GM20431 (cell line): ENCODE measurements at regions not wholly inside any gene's neighbourhood (a gene's known extent, or its start where the extent isn't known, plus 50 kb on each side); places are given as distances from the start of the nearest gene placed in this dataset.
"Not testable (repeated sequence)": the region's sequence is repeated elsewhere in the genome, so short reads cannot be mapped to it uniquely, and the experiment has no call there.

ENCODE experiments used
- in situ Hi-C: fragments of 300-500 bp; cut with MseI, MboI; formaldehyde crosslinking; loops from one replicate; pipeline ENCODE4 v1.15.0; 2020; ENCODE audit warnings: low sequenced_read_pairs; ENCODE audit not compliant: unreplicated experiment

DNA sequence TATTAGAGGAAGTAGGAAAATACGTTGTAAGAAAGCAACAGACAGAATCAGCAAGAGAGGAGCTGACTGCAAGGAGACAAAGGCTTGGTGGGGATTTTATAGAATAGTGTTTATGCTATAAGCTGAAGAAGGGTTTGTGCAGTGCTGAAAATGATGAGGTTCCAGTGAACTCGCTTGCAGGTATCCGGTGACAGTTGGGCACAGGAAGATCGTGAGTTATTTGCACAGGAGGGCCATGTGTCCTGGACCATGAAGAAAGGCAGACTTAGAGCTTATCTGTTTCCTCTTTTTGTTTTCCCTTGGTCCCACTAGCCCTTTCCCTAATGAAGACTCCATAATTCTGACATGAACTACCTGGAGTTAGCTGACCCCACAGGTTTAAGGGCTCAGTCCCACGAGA lies 61.4 kb downstream of the NXNL2 start:
- in situ Hi-C loops = loop anchor here (10.0 to 25.0 kb wide), 2 partner anchors 408 to 634 kb away; partner anchors contain the start of gene CDK20

DNA sequence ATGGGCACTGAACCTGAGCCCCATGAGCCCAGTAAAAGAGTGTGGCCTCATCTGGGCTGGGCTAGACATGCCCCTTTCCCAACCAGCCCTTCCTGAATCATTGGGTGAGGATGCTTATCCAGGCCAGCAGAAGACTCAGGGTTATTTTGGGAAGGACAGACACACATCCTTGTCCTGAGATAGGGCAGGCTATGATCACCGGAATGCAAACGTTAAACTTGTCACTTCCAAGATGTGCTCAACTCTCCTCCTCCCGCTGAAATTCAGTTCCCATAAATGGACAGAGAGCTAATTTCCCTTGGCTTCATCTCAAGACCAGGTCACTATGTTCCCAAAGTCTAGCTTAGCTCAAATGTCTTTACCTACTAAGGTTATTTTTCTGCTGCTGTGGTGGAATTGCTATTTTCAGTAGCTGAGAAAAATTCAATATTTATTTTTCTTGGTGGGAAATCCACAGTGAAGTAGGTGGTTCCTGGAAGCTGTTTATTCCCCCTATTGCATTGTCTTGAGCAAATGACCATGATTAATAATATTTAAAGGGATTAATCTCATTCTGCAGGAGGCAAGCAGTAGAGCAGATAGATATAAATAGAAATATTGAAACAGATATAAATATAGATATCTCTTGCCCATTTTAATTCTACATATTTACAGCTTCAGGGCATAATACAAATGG lies 70.0 kb downstream of the NXNL2 start:
- in situ Hi-C loops = no loop called here

DNA sequence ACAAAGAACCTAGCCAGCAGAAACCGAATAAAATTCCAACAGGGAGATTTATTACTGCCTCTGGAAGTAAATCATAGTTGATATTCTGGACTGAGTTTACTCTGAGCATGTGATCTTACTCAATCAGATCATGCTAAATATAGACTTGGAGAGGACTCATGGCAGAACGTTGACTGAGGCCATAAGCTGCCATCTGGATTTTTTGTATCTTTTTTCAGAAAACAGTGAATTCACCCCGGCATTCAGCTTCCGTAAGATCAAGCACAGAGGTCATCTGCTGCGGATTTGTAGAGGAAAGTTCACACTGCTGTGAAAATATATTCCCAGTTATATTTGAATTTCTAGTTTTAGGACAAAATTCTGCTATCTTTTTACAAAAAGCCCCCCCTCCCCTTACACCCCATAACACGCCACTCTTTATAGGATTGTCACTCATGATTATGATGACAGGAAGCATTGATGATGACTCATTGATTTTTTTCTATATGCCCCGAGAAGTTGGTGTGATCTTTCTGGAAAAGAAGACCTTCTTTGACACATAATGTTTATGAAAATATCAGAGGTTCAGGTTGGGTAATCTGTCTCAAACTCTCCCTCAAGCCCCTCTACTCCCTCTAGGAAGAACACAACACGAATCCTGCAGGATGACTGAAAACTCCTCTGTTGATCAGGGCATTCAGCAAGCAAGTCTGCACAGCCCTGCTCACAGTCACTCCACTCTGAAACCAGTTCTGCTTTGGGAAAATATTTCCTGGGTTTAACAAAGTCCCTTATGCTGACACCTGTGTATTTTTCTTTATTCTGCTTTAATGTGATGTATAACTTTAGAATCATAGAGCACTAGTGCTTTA lies 70.8 kb downstream of the NXNL2 start:
- in situ Hi-C loops = no loop called here

DNA sequence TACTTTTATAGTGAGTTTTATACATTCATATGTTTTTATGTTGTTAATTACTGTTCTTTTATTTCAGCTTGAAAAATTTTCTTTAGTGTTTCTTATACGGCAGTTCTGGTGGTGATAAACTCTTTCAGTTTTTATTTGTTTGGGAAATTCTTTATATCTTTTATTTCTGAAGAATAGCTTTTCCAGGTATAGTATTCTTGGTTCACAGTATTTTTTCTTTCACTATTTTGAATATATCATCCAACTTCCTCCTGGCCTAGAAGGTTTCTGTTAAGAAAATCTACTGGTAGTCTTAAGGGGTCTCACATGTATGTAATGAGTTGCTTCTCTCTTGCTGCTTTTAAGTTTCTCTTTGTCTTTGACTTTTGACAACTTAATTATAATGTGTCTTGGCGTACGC lies 79.4 kb downstream of the NXNL2 start:
- in situ Hi-C loops = no loop called here

DNA sequence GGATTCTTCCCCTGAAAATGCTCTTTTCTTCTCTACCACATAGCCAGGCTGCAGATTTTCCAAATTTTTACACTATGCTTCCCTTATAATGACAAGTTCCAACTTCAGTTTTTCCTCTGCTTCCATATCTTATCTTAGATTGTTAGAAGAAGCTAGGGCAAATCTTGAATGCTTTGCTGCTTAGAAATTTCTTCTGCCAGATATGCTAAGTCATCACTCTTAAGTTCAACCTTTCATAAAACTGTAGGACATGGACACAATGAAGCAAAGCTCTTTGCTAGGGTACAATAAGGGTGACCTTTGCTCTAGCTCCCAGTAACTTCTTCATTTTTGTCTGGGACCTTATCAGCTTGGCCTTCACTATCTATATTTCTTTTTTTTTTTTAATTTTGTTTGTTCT lies 88.7 kb downstream of the NXNL2 start:
- in situ Hi-C loops = no loop called here

DNA sequence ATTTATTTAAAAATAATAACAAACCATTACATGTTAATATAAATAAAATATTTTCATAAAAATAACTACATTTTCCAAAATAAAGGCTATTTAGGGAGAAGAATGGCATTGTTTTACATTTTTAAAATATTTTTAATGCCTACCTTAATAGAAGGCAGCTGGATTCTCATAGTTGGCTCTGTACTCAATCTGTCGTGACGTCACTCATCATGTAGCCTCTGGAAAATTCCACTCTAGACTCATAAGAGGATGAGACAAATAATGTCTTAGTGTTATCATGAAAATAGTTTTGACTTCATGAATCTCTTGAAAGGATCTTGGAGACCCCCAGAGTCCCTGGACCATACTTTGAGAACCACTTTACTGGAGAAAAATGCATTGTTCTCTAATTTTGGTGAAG lies 93.1 kb downstream of the NXNL2 start:
- in situ Hi-C loops = no loop called here

DNA sequence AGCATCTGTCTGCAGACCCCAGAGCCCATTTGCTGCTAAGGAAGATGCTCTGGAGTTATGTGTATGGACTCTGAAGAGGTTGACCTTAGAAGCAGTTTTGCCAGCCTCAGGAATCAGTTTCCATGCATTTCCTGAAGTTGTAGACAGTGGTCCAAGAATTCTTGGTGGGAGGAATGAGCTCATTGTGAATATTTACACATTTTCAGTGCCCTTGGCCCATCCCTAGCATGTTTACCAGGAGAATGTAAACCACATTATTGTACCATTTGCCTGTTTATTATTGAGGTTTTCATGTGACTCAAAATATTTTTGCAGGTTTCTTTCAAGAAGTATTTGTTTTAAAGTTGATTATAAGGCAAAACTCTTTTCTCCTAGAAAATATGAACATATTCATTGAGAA lies 93.8 kb downstream of the NXNL2 start:
- in situ Hi-C loops = no loop called here

DNA sequence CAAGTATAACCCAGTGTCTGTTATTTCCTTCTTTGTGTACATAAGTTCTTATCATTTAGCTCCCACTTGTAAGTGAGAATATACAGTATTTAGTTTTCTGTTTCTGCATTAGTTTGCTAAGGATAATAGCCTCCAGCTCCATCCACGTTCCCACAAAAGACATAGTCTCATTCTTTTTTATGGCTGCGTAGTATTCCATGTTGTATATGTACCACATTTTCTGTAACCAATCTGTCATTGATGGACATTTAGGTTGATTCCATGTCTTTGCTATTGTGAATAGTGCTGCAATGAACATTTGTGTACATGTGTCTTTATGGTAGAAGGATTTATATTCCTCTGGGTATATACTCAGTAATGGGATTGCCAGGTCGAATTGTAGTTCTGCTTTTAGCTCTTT lies 95.6 kb downstream of the NXNL2 start:
- in situ Hi-C loops = not testable (repeated sequence)

DNA sequence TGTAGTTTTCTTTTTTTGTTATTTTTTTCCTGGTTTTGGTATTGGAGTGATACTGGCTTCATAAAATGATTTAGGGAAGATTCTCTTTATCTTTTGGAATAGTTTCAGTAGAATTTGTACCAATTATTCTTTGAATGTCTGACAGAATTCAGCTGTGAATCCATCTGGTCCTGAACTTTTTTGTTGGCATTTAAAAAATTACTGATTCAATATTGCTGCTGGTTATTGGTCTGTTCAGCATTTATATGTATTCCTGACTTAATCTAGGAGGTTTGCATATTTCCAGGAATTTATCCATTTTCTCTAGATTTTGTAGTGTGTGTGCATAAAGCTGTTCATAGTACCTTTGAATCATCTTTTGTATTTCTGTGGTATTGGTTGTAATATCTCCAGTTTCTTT lies 100.2 kb downstream of the NXNL2 start:
- in situ Hi-C loops = no loop called here

DNA sequence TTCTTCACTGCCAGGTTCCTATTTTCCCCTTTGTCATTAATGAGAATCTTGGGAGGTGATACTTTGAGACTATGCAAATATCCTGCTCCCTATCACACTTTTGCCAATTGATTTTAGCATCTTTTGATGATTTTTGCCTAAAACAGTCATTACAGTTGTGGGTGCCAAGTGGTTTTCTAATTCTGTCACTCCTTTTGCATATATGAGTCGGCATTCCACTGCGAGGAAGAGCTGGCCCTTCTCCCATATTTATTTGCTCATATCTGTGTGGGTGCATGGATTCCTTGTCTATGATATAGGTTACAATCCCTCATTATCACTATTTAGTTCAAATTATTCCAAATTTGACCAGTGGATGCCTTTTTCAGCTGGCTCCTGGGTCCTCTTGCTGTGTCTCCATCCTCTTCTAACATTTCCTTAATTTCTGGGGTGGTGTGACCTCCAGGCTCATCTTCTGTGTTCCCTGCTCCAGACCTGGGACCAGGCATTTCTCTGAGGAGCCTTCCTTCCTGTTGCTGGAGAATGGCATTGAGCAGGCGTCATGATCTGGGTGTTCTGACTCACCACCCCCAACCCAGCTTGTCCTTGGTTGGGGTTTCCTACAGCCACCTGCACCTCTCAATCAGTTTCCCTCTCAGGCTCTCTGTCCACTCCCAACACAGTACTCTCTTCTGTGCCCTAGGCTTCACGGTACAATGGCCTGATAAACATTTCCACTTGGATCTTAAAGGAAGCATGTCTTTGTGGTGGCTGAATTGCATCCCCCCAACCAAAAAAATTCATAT lies 106.7 kb downstream of the NXNL2 start:
- in situ Hi-C loops = no loop called here

DNA sequence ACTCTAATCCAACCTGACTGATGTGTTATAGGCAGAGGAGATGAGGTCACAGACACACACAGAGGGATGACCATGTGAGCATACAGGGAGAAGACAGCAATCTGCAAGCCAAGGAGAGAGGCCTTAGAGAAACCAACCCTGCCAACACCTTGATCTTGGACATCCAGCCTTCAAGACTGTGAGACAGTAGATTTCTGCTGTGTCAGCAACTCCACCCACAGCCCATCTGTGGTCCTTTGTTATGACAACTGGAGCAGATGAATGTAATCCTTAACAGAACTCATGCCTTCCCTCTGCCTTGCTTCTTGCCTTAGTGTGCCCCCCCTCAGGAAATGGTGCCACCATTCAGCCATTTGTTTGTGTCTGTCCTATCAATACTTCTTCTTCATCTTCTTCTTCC lies 107.4 kb downstream of the NXNL2 start:
- in situ Hi-C loops = no loop called here

DNA sequence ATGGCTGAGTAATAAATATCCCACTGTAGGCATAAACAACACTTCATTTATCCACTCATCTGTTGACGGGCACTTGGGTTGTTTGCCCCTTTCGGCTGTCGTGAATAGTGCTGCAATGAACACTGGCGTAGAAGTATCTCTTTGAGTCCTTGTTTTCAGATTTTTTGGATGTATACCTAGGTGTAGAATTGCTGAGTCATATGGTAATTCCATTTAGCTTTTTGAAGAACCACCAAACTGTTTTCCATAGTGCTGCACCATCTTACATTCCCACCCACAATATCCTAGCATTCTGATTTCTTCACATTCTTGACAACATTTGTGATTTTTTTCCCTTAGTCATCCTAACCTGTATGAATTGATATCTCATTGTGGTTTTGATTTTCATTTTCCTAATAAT lies 109.0 kb downstream of the NXNL2 start:
- in situ Hi-C loops = no loop called here

DNA sequence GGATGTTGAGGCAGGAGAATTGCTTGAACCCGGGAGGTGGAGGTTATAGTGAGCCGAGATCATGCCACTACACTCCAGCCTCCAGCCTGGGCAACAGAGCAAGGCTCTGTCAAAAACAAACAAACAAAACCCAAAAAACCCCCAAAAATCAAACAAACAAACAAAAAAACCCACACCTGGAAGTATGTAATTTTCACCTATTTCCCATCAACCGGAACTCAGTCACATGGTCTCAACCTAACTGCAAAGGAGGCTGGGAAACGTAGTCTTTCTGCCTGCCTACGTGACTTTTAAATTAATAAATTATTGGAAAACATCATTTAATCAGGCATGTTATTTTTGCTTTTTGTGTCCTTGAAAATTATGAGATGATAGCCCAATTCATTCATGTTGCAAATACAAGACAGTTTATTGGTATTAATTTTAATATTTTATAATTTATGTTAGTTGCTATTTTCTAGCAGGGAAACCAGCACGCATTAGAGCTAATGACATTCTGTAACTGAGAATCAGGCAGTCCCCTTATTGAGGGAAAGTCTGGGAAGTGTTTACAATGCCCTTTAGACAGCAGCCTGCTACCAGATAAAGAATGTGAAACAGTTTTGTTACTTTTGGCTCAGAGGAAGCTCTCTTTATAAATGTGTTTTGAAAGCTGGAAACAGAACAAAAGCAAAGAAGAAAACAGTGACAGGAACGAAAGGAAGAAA lies 110.3 kb downstream of the NXNL2 start:
- in situ Hi-C loops = no loop called here

DNA sequence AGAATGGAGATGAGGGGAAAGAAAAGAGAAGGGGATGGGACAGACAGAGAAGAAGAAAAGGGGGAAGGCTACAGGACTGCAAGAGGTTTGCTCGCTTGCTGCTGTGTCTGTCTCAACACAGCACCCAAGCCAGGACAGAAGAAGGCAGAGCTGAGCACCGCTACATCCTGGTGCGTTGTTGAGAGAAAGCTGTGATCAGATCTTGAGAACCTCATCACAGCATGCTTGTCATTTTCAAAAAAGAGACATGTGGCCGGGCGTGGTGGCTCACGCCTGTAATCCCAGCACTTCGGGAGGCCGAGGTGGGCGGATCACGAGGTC lies 110.9 kb downstream of the NXNL2 start:
- in situ Hi-C loops = no loop called here

DNA sequence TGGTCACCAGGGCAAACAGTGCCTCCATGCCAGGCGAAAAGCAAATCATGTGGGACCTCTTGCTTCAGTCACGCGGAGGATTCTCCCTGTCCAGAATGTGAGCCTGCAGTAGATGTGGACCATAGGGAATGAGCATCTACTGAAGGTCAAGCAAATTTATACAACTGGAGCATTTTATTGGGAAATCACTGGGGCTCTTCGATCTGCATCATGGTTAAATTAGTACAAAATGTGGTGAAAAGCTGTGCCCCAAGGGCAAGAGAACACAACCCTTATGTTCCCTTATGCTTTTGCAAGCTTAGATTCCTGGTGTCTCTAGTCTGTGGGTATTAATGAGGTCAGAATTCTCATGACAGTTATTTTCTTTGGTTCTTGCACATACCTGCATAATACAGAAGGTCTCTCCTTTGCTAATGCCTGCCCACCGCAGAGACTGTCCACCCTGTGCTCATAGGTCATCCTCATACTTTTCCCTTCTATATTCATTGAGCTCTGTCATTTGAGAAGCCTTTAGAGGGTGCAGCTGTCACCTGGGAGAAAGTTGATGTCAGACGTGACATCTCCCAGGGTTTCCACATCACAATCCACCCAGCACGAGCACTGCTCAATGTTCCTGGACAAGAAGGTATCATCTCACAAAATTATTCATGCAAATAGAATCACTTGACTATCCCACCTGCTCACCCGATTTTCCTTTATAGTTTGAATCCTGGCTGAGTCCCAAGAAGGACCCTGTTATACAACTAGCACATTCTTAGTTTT lies 111.7 kb downstream of the NXNL2 start:
- in situ Hi-C loops = no loop called here

DNA sequence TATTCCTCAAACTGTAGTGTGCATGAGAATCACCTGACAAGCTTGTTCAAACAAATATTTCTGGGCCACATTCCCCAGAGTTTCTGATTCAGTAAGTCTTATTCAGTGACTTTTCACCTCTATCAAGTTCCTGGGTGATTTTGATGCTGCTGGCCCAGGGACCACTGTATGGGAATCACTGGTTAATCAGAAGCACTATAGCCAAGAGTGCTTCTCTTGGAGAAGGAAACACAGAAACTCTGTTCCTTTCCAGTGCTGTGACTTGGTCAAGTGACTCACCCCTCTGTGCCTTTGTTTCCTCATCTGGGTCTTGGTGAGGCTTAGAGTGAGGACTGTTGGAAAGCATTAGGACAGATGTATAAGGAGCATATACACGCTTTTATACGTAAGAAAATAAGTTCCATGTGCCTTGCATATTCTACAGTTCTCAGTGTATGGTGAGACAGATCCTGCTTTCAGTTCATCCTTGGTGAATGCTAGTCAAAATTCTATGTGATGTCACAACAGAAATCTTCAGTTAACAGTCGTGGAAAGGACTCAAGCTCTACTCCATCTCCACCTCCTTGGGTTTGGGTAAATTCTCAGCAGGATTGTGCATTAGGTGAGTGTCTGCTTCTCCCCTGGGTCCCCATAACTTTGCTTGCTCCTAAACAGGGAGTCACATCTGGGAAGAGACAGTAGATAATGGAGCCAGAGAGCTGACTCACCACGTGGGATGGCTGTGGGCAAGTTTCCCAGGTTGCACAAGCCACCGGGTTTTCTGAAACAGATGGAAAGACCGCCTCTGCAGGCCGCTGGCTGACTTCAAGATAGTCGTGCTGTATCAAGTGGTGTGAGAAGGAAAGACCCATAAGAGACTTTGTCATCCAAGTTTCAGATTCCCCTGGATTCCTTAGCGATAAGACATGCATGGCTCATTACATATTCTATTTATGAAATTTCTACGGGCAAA lies 117.0 kb downstream of the NXNL2 start:
- in situ Hi-C loops = no loop called here

DNA sequence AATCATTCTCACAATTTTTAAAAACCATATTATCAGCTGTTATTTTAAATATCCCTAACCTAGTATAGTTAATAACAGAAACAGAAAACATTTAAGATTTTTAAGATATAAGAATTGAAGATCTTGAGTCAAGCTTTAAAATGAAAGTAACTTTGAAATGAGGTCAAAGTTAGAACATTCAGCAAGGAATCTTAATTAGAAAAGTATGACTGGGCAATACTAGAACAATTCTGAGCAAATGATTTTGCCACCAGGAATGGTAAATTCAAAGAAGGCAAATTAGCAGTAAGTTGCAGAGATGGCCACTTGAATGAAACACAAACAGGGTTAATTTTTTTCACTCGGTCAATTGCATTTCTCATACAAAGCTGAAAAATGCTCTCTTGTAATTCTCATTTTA lies 117.9 kb downstream of the NXNL2 start:
- in situ Hi-C loops = no loop called here

DNA sequence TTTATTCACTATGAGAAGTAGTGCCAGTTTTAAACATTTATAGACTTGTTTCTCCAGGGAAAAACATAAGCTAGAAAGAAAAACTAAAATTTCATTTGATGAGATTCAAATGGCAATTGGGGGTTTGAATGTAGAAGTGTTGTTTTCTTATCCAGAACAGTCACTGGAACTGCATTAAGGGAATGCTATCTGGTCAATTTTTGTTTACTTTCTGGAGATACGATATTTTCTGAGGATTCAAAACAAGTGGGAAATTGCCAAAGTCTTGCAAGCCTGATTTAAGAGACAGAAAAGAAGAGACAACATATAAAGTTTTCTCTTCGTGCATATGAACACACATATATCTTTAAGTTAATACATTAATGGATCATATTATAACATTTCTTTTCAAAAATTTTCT lies 118.4 kb downstream of the NXNL2 start:
- in situ Hi-C loops = no loop called here

DNA sequence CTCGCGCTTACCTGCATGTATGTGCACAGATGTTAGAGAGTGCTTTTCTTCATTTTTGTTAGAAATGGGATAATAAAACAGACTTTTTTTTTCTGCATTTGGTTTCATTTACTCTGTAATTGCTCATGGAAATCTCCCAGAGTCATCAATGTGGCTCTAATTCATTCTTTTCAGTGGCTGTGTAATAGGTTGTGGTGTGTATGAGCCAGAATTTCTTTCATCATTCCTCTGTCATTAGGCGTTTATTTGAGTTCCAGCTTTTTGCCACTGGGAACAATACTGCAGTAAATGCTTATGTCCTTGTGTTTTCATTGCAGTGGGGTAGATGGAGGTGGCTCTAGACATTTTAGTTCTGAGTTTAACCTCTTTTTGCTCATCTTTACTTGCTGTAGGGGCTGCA lies 118.9 kb downstream of the NXNL2 start:
- in situ Hi-C loops = no loop called here
